HUES64 (cell line): ENCODE measurements at regions not wholly inside any gene's neighbourhood (a gene's known extent, or its start where the extent isn't known, plus 50 kb on each side); places are given as distances from the start of the nearest gene placed in this dataset.
"Not testable (repeated sequence)": the region's sequence is repeated elsewhere in the genome, so short reads cannot be mapped to it uniquely, and the experiment has no call there.

ENCODE experiments used
- H3K27ac ChIP-seq: 2 replicates; pipeline ENCODE4 v1.7.0; 2013; ENCODE audit warnings: low read depth, low read length, inconsistent platforms
- H3K27me3 ChIP-seq: 2 replicates; pipeline ENCODE4 v1.6.1; 2013; ENCODE audit warnings: mild to moderate bottlenecking, low read length; ENCODE audit not compliant: insufficient read depth
- H3K36me3 ChIP-seq: 2 replicates; pipeline ENCODE4 v1.6.1; 2013; ENCODE audit warnings: mild to moderate bottlenecking, low read length; ENCODE audit not compliant: insufficient read depth
- H3K4me1 ChIP-seq: 2 replicates; pipeline ENCODE4 v1.6.1; 2013; ENCODE audit warnings: mild to moderate bottlenecking, low read length, moderate library complexity; ENCODE audit not compliant: insufficient read depth
- H3K4me3 ChIP-seq: 2 replicates; pipeline ENCODE4 v1.5.1; 2013; ENCODE audit warnings: mild to moderate bottlenecking, low read length, moderate library complexity
- H3K9ac ChIP-seq: 2 replicates; pipeline ENCODE4 v1.6.1; 2013; ENCODE audit warnings: mild to moderate bottlenecking, low read depth, low read length
- H3K9me3 ChIP-seq: 2 replicates; pipeline ENCODE4 v1.6.1; 2013; ENCODE audit warnings: low read depth, low read length; ENCODE audit not compliant: insufficient read depth
- WGBS: fragments of 150-250, 120-280 bp; methylation state at CpG from one replicate; pipeline ENCODE4 v1.1.7; 2013; ENCODE audit warnings: missing lambda C conversion rate; 5-methylcytosine and 5-hydroxymethylcytosine counted together

DNA sequence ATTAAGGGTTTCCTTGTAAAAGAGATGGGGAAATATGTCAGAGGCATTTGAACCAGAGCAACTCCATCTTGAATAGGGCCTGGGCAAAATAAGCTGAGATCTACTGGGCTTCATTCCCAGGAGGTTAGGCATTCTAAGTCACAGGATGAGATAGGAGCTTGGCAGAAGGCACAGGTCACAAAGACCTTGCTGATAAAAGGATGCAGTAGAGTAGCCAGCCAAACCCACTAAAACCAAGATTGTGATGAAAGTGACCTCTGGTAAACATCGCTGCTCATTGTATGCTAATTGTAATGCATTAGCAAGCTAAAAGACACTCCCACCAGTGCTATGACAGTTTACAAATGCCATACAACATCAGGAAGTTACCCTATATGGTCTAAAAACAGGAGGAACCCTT is 1390.3 kb downstream of the RAPGEF2 start:
- Histone ChIP-seq H3K27me3 (no peaks in the 10 kb centered on the region), H3K36me3 (no peaks in the 10 kb centered on the region), H3K9ac (no peak overlapping the region), H3K4me3 (no peak overlapping the region), H3K27ac (no peak overlapping the region), H3K4me1 (no peaks in the 10 kb centered on the region), H3K9me3 (peaks cover 31% of the 10 kb centered on the region)
- WGBS: 100% methylated on average over 1 of the region's 1 CpG

DNA sequence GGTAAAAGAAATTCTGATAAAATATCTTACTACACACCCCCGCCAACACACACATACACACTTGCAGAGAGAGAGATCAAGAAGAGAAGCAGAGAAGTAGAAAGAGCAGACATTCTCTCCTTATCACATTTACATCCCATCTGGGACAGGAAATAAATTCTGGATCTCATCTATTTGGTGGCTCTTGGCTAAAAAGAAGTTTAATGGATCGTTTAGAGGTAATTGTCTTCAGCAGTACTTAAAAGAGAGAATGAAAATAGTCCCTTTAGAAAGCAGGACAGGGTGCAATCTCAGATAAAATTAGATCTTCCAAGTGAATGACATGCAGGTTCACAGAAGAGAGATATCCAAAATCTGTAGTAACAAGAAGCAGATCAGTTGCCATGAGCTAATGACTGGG is 1392.5 kb downstream of the RAPGEF2 start:
- no peak overlapping the region for H3K4me3 ChIP-seq
- H3K4me1 ChIP-seq: no peaks in the 10 kb centered on the region
- peaks cover 26% of the 10 kb centered on the region for H3K9me3 ChIP-seq
- H3K27me3 ChIP-seq: no peaks in the 10 kb centered on the region
- H3K27ac ChIP-seq: no peak overlapping the region
- 91% methylated on average over 1 of the region's 2 CpGs for WGBS
- H3K36me3 ChIP-seq: no peaks in the 10 kb centered on the region
- H3K9ac ChIP-seq: no peak overlapping the region

DNA sequence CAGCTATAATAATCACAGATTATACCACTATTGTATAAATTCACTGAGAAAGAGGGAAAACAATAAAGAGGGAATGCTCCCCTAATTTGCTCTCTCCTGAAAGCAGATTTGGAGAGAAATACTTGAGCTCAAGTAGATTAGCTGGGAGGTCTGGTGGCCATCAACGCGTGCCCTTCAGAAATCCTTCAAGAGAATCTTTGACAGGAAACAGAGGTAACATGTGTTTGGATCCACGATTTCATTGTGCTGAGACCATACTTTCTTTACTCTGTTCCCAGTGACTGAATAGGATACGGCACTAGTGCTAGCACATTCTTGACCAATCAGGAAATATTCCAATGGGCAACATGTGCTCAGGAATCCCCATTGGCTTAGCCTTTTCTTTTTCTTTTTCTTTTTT is 1395.3 kb downstream of the RAPGEF2 start:
- no peaks in the 10 kb centered on the region for H3K36me3 ChIP-seq
- no peak overlapping the region for H3K4me3 ChIP-seq
- WGBS: 92% methylated on average over 4 of the region's 4 CpGs
- no peak overlapping the region for H3K27ac ChIP-seq
- no peaks in the 10 kb centered on the region for H3K27me3 ChIP-seq
- H3K9me3 ChIP-seq: 0 out of 2 replicates have a peak, but pooled peaks cover 2% of the 10 kb centered on the region
- H3K4me1 ChIP-seq: no peaks in the 10 kb centered on the region
- no peak overlapping the region for H3K9ac ChIP-seq

DNA sequence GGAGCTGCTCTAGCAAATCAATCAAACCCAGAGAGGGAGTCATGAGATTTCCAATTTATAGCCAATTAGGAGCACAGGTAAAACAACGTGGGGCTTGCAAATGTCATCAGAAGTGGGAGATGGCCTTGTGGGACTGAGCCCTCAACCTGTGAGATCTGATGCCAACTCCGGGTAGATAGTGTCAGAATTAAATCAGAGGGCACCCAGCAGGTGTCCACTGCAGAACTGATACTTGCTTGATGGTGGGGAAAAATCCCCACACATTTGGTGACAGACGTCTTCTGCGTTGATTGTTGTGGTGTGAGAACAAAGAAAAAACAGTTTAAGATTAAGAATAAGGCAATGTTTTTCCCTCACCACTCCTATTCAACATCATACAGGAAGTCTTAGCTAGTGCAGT is 1402.8 kb downstream of the RAPGEF2 start:
- no peaks in the 10 kb centered on the region for H3K36me3 ChIP-seq
- no peak overlapping the region for H3K27ac ChIP-seq
- no peaks in the 10 kb centered on the region for H3K4me1 ChIP-seq
- no peaks in the 10 kb centered on the region for H3K27me3 ChIP-seq
- no peak overlapping the region for H3K4me3 ChIP-seq
- H3K9ac ChIP-seq: no peak overlapping the region
- no peaks in the 10 kb centered on the region for H3K9me3 ChIP-seq
- 94% methylated on average over 4 of the region's 4 CpGs for WGBS

DNA sequence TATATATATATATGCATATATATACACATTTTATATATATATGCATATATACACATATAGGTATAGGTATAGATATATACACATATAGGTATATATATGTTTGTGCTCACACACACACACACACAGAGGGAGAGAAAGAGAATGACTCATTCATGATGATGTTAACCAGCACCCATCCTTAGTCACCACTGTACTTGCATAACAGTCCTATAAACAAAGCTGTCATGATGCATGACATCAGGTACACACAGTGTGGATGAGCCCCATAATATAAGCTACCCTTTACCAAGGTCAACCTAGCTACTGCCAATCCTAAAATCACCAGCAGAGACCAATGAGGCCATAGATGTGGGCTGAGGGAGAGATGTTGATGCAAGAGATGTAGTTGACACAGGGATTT is 1408.0 kb downstream of the RAPGEF2 start:
- no peaks in the 10 kb centered on the region for H3K36me3 ChIP-seq

DNA sequence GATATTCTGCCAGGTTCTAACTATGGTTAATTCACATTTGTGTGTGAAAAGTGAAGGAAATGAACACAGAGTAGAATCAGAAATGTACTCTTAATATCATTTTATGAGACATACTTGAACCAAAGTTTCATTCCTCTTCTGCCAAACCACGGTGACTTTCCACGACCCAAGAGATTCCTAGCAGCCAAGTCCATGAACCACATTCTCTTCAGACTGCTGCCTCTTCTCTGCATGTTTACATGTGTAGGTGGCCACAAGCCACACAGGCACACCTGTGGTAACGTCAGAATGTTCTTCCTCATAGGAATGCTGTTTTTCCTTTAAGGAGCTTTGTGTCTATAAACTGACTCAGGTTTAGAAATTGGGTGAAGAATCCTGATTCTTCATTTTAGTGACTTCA is 1411.2 kb downstream of the RAPGEF2 start:
- Histone ChIP-seq H3K36me3 (no peaks in the 10 kb centered on the region), H3K27me3 (no peaks in the 10 kb centered on the region), H3K9ac (no peak overlapping the region), H3K4me3 (no peak overlapping the region), H3K9me3 (peaks cover 4% of the 10 kb centered on the region; the same call in 1 of the 2 replicates), H3K27ac (no peak overlapping the region), H3K4me1 (no peaks in the 10 kb centered on the region)
- WGBS: 93% methylated on average over 3 of the region's 3 CpGs

More for the DNA sequence above, 1408.0 kb downstream of the RAPGEF2 start:
- no peaks in the 10 kb centered on the region for H3K27me3 ChIP-seq
- no peak overlapping the region for H3K27ac ChIP-seq
- no peak overlapping the region for H3K4me3 ChIP-seq
- H3K9me3 ChIP-seq: no peaks in the 10 kb centered on the region
- no peaks in the 10 kb centered on the region for H3K4me1 ChIP-seq
- H3K9ac ChIP-seq: no peak overlapping the region

DNA sequence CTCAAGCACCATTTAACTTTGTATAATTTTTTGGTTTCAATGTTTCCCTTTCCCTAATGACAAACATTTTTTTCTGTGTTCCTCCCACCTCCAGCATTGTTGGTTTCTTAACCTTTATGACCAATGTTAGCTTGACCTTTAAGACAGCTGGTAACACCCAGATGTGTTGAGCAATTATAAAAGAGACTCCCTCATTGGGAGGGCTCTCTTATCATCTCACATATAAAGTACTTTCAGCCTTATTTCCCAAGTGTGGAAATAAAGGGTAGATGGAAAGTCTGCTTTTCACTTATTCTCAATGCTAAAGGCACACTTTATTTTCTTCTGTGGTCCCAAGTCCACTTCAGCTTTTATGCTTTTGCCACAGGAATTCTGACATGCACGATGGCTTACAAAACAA is 1420.4 kb downstream of the RAPGEF2 start:
- peaks cover 4% of the 10 kb centered on the region; the same call in 1 of the 2 replicates for H3K9me3 ChIP-seq
- WGBS: 100% methylated on average over 1 of the region's 1 CpG
- no peak overlapping the region for H3K9ac ChIP-seq
- no peaks in the 10 kb centered on the region for H3K4me1 ChIP-seq
- H3K4me3 ChIP-seq: no peak overlapping the region
- H3K27me3 ChIP-seq: no peaks in the 10 kb centered on the region
- no peak overlapping the region for H3K27ac ChIP-seq
- H3K36me3 ChIP-seq: no peaks in the 10 kb centered on the region

DNA sequence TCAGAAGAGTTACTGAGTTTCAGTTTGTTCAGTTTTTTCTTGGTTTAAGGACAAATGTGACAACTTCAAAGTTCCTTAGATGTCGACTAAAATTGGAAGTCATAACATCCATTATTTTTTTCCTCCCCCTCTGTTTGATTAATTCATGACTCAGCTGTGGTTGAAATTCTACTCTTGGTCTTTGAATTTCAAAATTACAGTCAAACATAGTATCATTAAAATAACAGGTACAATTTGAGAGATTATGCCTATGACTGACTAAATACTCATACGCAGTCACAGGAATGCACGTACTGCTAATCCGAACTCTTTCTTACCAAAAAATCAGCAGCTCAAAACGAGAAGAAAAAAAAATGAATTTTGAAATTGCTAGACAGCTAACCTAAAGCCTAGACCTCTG is 1434.8 kb downstream of the RAPGEF2 start:
- Histone ChIP-seq H3K36me3 (no peaks in the 10 kb centered on the region), H3K9ac (no peak overlapping the region), H3K4me1 (no peaks in the 10 kb centered on the region), H3K9me3 (no peaks in the 10 kb centered on the region), H3K4me3 (no peak overlapping the region), H3K27me3 (no peaks in the 10 kb centered on the region), H3K27ac (no peak overlapping the region)
- WGBS: 98% methylated on average over 5 of the region's 5 CpGs

DNA sequence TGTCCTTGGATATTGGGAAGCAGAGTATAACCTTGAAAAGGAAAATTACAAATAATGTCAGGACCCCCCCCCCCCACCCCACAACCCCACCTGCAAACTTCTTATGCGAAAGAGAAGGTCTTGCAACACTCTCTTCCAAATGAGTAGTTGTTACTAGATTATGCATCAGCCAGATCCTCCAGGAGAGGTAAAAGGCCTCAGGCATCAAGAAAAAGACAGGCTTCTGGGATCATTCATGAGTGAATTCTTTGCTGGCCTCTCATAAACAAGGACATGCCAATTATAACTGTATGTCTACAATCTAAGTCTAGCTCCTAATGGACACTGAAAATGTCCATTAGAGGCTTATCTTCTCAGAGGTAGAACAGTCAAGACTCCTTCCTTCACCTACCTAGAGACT is 1443.3 kb downstream of the RAPGEF2 start:
- no peak overlapping the region for H3K4me3 ChIP-seq
- H3K36me3 ChIP-seq: no peaks in the 10 kb centered on the region
- H3K27me3 ChIP-seq: no peaks in the 10 kb centered on the region
- H3K27ac ChIP-seq: no peak overlapping the region
- H3K9ac ChIP-seq: no peak overlapping the region
- H3K4me1 ChIP-seq: no peaks in the 10 kb centered on the region
- H3K9me3 ChIP-seq: no peaks in the 10 kb centered on the region
- WGBS: no CpG with 5 or more reads among the region's 1 CpG

DNA sequence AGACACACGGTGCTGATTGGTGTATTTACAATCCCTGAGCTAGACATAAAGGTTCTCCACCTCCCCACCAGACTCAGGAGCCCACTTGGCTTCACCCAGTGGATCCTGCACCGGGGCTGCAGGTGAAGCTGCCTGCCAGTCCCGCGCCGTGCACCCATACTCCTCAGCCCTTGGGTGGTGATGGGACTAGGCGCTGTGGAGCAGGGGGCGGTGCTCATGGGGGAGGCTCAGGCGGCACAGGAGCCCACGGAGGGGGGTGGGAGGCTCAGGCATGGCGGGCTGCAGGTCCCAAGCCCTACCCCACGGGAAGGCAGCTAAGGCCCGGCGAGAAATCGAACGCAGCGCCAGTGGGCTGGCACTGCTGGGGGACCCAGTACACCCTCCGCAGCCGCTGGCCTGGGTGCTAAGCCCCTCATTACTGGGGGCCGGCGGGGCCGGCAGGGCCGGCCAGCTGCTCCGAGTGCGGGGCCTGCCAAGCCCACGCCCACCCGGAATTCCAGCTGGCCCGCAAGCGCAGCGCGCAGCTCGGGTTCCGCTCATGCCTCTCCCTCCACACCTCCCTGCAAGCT is 1447.2 kb downstream of the RAPGEF2 start:
- 95% methylated on average over 32 of the region's 32 CpGs for WGBS
- not testable (repeated sequence) for H3K4me1 ChIP-seq, H3K9ac ChIP-seq, H3K9me3 ChIP-seq, H3K27ac ChIP-seq, H3K36me3 ChIP-seq, H3K4me3 ChIP-seq, H3K27me3 ChIP-seq

DNA sequence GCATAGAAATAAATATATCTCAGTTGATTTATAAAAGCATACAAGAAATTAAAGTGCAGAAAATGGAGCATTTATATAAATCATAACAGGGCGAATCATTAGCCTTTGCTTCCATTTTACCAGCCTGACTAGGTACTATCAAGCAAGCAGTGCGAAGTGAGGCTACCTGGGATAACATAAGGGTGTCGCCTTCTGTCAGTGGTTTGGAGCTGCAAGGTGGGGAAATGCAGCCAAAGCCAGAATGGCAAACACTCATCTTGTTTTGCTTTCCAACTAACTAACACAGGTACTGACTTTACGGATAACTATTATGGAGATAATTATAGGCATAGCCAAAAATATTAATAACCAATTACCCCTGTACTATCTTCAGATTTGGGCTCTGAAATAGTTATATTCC is 1459.8 kb downstream of the RAPGEF2 start:
- Histone ChIP-seq H3K27ac (no peak overlapping the region), H3K9me3 (no peaks in the 10 kb centered on the region), H3K36me3 (no peaks in the 10 kb centered on the region), H3K4me3 (no peak overlapping the region), H3K9ac (no peak overlapping the region), H3K27me3 (no peaks in the 10 kb centered on the region), H3K4me1 (no peaks in the 10 kb centered on the region)
- 93% methylated on average over 4 of the region's 4 CpGs for WGBS

DNA sequence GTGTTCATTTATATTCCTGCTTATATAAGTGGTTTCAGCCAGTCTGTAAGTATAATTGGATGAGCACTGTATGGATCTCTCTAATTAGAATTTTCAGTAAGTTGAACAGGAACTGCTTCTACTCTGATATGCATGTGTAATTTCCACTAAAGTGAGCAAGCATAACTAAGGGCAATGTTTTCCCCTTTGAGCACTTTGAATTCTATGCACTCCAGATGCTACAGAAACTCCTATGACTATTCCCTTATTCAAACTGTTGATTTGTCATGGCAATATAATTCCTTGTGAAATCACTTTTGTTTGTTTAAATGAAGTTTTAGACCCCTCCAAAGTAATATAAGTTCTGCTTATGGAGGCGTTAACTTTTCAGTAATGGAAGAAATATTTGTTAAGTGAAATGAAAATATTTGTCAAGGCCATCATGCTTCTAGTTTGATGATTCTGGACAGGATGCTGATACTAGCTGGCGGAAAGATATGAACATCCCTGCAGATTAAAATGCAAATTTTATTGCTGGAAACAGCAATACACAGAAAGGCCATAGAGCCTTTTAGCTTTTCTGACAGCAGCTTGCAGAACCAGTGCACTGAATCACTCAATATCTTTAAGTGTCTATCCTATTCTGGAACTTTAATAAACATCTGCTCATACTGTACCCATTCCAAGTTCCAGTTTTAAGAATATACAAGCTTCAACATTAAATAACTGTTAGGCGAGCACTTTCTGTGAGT is 1460.8 kb downstream of the RAPGEF2 start:
- Histone ChIP-seq H3K4me1 (no peaks in the 10 kb centered on the region), H3K4me3 (no peak overlapping the region), H3K9ac (no peak overlapping the region), H3K9me3 (no peaks in the 10 kb centered on the region), H3K27me3 (no peaks in the 10 kb centered on the region), H3K36me3 (no peaks in the 10 kb centered on the region), H3K27ac (no peak overlapping the region)
- WGBS: 74% methylated on average over 2 of the region's 3 CpGs
